Neural progenitor cell (in vitro differentiated cells): ENCODE measurements at regions not wholly inside any gene's neighbourhood (a gene's known extent, or its start where the extent isn't known, plus 50 kb on each side); places are given as distances from the start of the nearest gene placed in this dataset.

Experiments
- EZH2 ChIP-seq: fragments of 200-600 bp; sonication (generic); IDR thresholded peaks from 2 replicates; pipeline ENCODE4 v1.6.1; 2017; ENCODE audit warnings: antibody characterized with exemption, mild to moderate bottlenecking, moderate library complexity
- TF ChIP-seq, protein P1 (sequence below): fragments of 200-600 bp; sonication (generic); IDR thresholded peaks from 2 replicates; pipeline ENCODE4 v1.5.1; 2017; ENCODE audit warnings: antibody characterized with exemption, mild to moderate bottlenecking

DNA sequence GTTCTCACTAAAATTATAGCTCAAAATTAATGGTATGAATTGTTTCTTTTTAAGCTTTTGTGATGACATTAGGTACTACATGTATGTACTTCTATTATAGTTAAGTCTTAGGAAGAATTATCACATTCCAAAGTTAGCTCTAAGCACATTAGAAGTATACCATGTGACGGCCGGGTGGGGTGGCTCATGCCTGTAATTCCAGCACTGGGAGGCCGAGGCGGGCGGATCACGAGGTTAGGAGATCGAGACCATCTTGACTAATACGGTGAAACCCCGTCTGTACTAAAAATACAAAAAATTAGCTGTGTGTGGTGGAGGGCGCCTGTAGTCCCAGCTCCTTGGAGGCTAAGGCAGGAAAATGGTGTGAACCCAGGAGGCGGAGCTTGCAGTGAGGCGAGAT, 1265.1 kb upstream of the SPRY2 start:
- TF ChIP-seq, protein P1, sequence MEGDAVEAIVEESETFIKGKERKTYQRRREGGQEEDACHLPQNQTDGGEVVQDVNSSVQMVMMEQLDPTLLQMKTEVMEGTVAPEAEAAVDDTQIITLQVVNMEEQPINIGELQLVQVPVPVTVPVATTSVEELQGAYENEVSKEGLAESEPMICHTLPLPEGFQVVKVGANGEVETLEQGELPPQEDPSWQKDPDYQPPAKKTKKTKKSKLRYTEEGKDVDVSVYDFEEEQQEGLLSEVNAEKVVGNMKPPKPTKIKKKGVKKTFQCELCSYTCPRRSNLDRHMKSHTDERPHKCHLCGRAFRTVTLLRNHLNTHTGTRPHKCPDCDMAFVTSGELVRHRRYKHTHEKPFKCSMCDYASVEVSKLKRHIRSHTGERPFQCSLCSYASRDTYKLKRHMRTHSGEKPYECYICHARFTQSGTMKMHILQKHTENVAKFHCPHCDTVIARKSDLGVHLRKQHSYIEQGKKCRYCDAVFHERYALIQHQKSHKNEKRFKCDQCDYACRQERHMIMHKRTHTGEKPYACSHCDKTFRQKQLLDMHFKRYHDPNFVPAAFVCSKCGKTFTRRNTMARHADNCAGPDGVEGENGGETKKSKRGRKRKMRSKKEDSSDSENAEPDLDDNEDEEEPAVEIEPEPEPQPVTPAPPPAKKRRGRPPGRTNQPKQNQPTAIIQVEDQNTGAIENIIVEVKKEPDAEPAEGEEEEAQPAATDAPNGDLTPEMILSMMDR = no peak
- TF ChIP-seq EZH2 = no peak
